HEK293 (cell line): ENCODE measurements at regions not wholly inside any gene's neighbourhood (a gene's known extent, or its start where the extent isn't known, plus 50 kb on each side); places are given as distances from the start of the nearest gene placed in this dataset.
A peak's percentile ranks its signal among the peaks of the same experiment; 100 is the strongest.

Experiments
- CTCF ChIA-PET: fragments of 350-600 bp; formaldehyde crosslinking; extraction: SDS; loops from one replicate; lab custom pipeline; 2021; ENCODE audit warnings: antibody characterized with exemption; lab: Yijun Ruan, JAX
- POLR2A ChIA-PET: fragments of 300-600 bp; formaldehyde crosslinking; extraction: SDS; loops from one replicate; lab custom pipeline; 2020; ENCODE audit warnings: antibody characterized with exemption, inconsistent platforms; lab: Yijun Ruan, JAX
- H3K27ac ChIP-seq: fragments of 200-500 bp; sonication (Bioruptor generic); 2 replicates; pipeline ENCODE4 v1.5.1; 2014; ENCODE audit warnings: low read depth, low read length, control low read depth, inconsistent platforms; ENCODE audit errors: extremely low read depth
- H3K36me3 ChIP-seq, 2 experiments: fragments of 200-500 bp in 1 of 2; sonication (Bioruptor generic) in 1 of 2; 1 replicate in 1 of 2; 2 replicates in 1 of 2; pipeline ENCODE4 v1.5.1; 2014 to 2017; ENCODE audit warnings: inconsistent platforms in 2 of 2, low read length in 2 of 2; ENCODE audit not compliant: control insufficient read depth in 2 of 2, insufficient read depth in 1 of 2
- H3K4me1 ChIP-seq: fragments of 200-500 bp; sonication (Bioruptor generic); 2 replicates; pipeline ENCODE4 v1.5.1; 2014; ENCODE audit warnings: mild to moderate bottlenecking, low read length, inconsistent platforms; ENCODE audit not compliant: control insufficient read depth, insufficient read depth
- H3K4me3 ChIP-seq: 2 replicates; pipeline ENCODE4 v1.5.1; 2011; ENCODE audit warnings: low read depth, mild to moderate bottlenecking, control low read depth, low read length, moderate library complexity
- H3K9me3 ChIP-seq: fragments of 200-500 bp; sonication (Bioruptor generic); 2 replicates; pipeline ENCODE4 v1.5.1; 2014; ENCODE audit warnings: low read depth, low read length, inconsistent platforms; ENCODE audit not compliant: control insufficient read depth, insufficient read depth
- BCL11A ChIP-seq: fragments of 450-650 bp; formaldehyde crosslinking; IDR thresholded peaks from 2 replicates; pipeline ENCODE4 v1.5.1; 2016; ENCODE audit warnings: low read depth, missing biosample characterization, missing genetic modification characterization
- GFI1B ChIP-seq: fragments of 450-650 bp; formaldehyde crosslinking; IDR thresholded peaks from 2 replicates; pipeline ENCODE4 v1.5.1; 2016; ENCODE audit warnings: missing biosample characterization, missing genetic modification characterization
- HOXC10 ChIP-seq: sonication (generic); formaldehyde crosslinking; IDR thresholded peaks from 2 replicates; pipeline ENCODE4 v1.8.1; 2023; ENCODE audit warnings: mild to moderate bottlenecking, missing genetic modification reagents
- HOXD13 ChIP-seq: sonication (generic); formaldehyde crosslinking; IDR thresholded peaks from 2 replicates; pipeline ENCODE4 v1.8.0; 2022; ENCODE audit warnings: missing genetic modification reagents, borderline replicate concordance
- KLF1 ChIP-seq: fragments of 450-650 bp; formaldehyde crosslinking; IDR thresholded peaks from 2 replicates; pipeline ENCODE4 v1.5.1; 2016; ENCODE audit warnings: missing biosample characterization, missing genetic modification characterization
- KLF10 ChIP-seq: fragments of 450-650 bp; IDR thresholded peaks from 2 replicates; pipeline ENCODE4 v1.5.1; 2018; ENCODE audit warnings: missing biosample characterization, mild to moderate bottlenecking, missing genetic modification characterization
- REST ChIP-seq: fragments of 450-650 bp; formaldehyde crosslinking; IDR thresholded peaks from 2 replicates; pipeline ENCODE4 v1.5.1; 2016; ENCODE audit warnings: missing biosample characterization, missing genetic modification characterization
- SALL2 ChIP-seq: fragments of 450-650 bp; formaldehyde crosslinking; IDR thresholded peaks from 2 replicates; pipeline ENCODE4 v1.5.0; 2017; ENCODE audit warnings: missing biosample characterization, mild to moderate bottlenecking, missing genetic modification characterization, borderline replicate concordance
- TRIM28 ChIP-seq: IDR thresholded peaks from 2 replicates; pipeline ENCODE4 v1.6.1; 2011; ENCODE audit warnings: low read length, control low read depth, borderline replicate concordance
- ZFP3 ChIP-seq: fragments of 450-650 bp; formaldehyde crosslinking; IDR thresholded peaks from 2 replicates; pipeline ENCODE4 v1.5.1; 2016; ENCODE audit warnings: low read depth, missing biosample characterization, missing genetic modification characterization
- ZNF121 ChIP-seq: fragments of 450-650 bp; formaldehyde crosslinking; IDR thresholded peaks from 2 replicates; pipeline ENCODE4 v1.5.1; 2016; ENCODE audit warnings: missing biosample characterization, missing genetic modification characterization
- ZNF155 ChIP-seq: fragments of 450-650 bp; formaldehyde crosslinking; IDR thresholded peaks from 2 replicates; pipeline ENCODE4 v1.5.1; 2016; ENCODE audit warnings: missing biosample characterization, missing genetic modification characterization
- ZNF169 ChIP-seq: fragments of 450-650 bp; formaldehyde crosslinking; IDR thresholded peaks from 2 replicates; pipeline ENCODE4 v1.5.1; 2016; ENCODE audit warnings: missing biosample characterization, missing genetic modification characterization
- ZNF280D ChIP-seq: fragments of 450-650 bp; formaldehyde crosslinking; IDR thresholded peaks from 2 replicates; pipeline ENCODE4 v1.5.1; 2016; ENCODE audit warnings: missing biosample characterization, missing genetic modification characterization
- ZNF324 ChIP-seq: fragments of 450-650 bp; formaldehyde crosslinking; IDR thresholded peaks from 2 replicates; pipeline ENCODE4 v1.5.1; 2016; ENCODE audit warnings: missing biosample characterization, missing genetic modification characterization
- ZNF391 ChIP-seq: fragments of 450-650 bp; formaldehyde crosslinking; IDR thresholded peaks from 2 replicates; pipeline ENCODE4 v1.5.1; 2016; ENCODE audit warnings: low read depth, missing biosample characterization, missing genetic modification characterization, borderline replicate concordance
- ZNF501 ChIP-seq: fragments of 450-650 bp; formaldehyde crosslinking; IDR thresholded peaks from 2 replicates; pipeline ENCODE4 v1.5.1; 2016; ENCODE audit warnings: missing biosample characterization, missing genetic modification characterization
- ZNF518A ChIP-seq: fragments of 450-650 bp; formaldehyde crosslinking; conservative IDR thresholded peaks from 2 replicates; pipeline ENCODE4 v1.5.1; 2016; ENCODE audit warnings: low read depth, missing biosample characterization, missing genetic modification characterization
- ZNF580 ChIP-seq: fragments of 450-650 bp; formaldehyde crosslinking; IDR thresholded peaks from 2 replicates; pipeline ENCODE4 v1.5.1; 2016; ENCODE audit warnings: missing biosample characterization, missing genetic modification characterization
- ZNF777 ChIP-seq: fragments of 450-650 bp; formaldehyde crosslinking; IDR thresholded peaks from 2 replicates; pipeline ENCODE4 v1.5.1; 2017; ENCODE audit warnings: missing biosample characterization, missing genetic modification characterization, borderline replicate concordance
- ZSCAN16 ChIP-seq: fragments of 450-650 bp; formaldehyde crosslinking; IDR thresholded peaks from 2 replicates; pipeline ENCODE4 v1.5.1; 2016; ENCODE audit warnings: missing biosample characterization, missing genetic modification characterization

- TF ChIP-seq ZNF280D (tag by site-specific recombination) (no peak), GFI1B (tag by site-specific recombination) (peak; percentile 72; the same call in 1 of the 2 replicates), ZNF501 (no peak), ZSCAN16 (tag by site-specific recombination) (peak; percentile 97), ZNF324 (no peak), SALL2 (tag by site-specific recombination) (no peak)
Observed at GRCh38 chr17:72381597-72382397, 261.0 kb downstream of the SOX9 start (continued).

- POLR2A ChIA-PET, result interaction anchor here (1.1 to 2.0 kb wide), 2 partner anchors 262 to 263 kb away, joined by 4 to 10 read pairs; partner anchors contain the start of gene SOX9
- H3K4me1 ChIP-seq, result peaks cover 35% of the 10 kb centered on the region
Observed at GRCh38 chr17:72382971-72383722, 262.3 kb downstream of the SOX9 start.

GRCh38 chr17:72385475-72385874 lies 264.7 kb downstream of the SOX9 start:
- Histone ChIP-seq H3K36me3 (no peaks in the 10 kb centered on the region), H3K4me3 (no peak overlapping the region), H3K9me3 (no peaks in the 10 kb centered on the region), H3K4me1 (peaks cover 35% of the 10 kb centered on the region), H3K27ac (no peak overlapping the region; the same call in 1 of the 2 replicates)
- CTCF ChIA-PET, result interaction anchor here (0.6 kb wide), 1 partner anchor 1764 kb away, joined by 3 read pairs; no protein-coding TSS in a partner anchor
- no peak for TF ChIP-seq KLF10 (tag by site-specific recombination)
- TF ChIP-seq ZNF777, result no peak
- TF ChIP-seq ZNF518A (tag by site-specific recombination), result no peak
- no peak for TF ChIP-seq REST (tag by site-specific recombination)
- no peak for TF ChIP-seq HOXD13
- TF ChIP-seq ZNF391 (tag by site-specific recombination), result no peak
- TF ChIP-seq ZNF580 (tag by site-specific recombination), result no peak
- TF ChIP-seq ZNF169 (tag by site-specific recombination), result no peak
- TF ChIP-seq BCL11A, result no peak
- no peak for TF ChIP-seq ZFP3 (tag by site-specific recombination)
- no peak for TF ChIP-seq ZNF121 (tag by site-specific recombination)
- TF ChIP-seq ZNF324, result no peak
- no peak for TF ChIP-seq HOXC10 (CRISPR knock-in tag)
- POLR2A ChIA-PET, result no interaction called here

More at GRCh38 chr17:72382971-72383722, 262.3 kb downstream of the SOX9 start:
- H3K4me3 ChIP-seq, result no peak overlapping the region
- TF ChIP-seq ZNF155 (no peak), TRIM28 (no peak), KLF1 (peak; percentile 71)
- TF ChIP-seq, all 188 proteins: peak for 1
- Histone ChIP-seq H3K9me3 (no peaks in the 10 kb centered on the region), H3K27ac (peak overlapping the region; percentile 72; the same call in 1 of the 2 replicates), H3K36me3 (no peaks in the 10 kb centered on the region)
- CTCF ChIA-PET, result interaction anchor here (0.6 to 1.1 kb wide), 2 partner anchors 18 to 40 kb away, joined by 3 to 4 read pairs; no protein-coding TSS in a partner anchor
